GM12892 (cell line): ENCODE measurements at regions not wholly inside any gene's neighbourhood (a gene's known extent, or its start where the extent isn't known, plus 50 kb on each side); places are given as distances from the start of the nearest gene placed in this dataset.

Source experiments
- POLR2AphosphoS5 ChIP-seq: IDR thresholded peaks from 2 replicates; pipeline ENCODE4 v1.6.1; 2011; ENCODE audit warnings: low read depth, low read length, control low read depth
- TAF1 ChIP-seq: IDR thresholded peaks from 2 replicates; pipeline ENCODE4 v1.6.1; 2011; ENCODE audit warnings: low read depth, mild to moderate bottlenecking, control low read depth, low read length, borderline replicate concordance

GRCh38 chr4:66130042-66130441 lies 459.8 kb upstream of the EPHA5 start:
- TF ChIP-seq POLR2AphosphoS5: no peak
- no peak for TF ChIP-seq TAF1
